ENCODE measurements at regions not wholly inside any gene's neighbourhood (a gene's known extent, or its start where the extent isn't known, plus 50 kb on each side); places are given as distances from the start of the nearest gene placed in this dataset.

GRCh38 chr7:85074-85882 lies 107.1 kb upstream of the FAM20C start:
- DNase-seq (ENCODE audit: low spot score): no peak

- DNase-seq (ENCODE audit: low spot score): no peak
Observed at GRCh38 chr7:85883-86515, 106.4 kb upstream of the FAM20C start.

- no peak for DNase-seq (ENCODE audit: low spot score)
Observed at GRCh38 chr7:86629-87028, 105.7 kb upstream of the FAM20C start.

DNA sequence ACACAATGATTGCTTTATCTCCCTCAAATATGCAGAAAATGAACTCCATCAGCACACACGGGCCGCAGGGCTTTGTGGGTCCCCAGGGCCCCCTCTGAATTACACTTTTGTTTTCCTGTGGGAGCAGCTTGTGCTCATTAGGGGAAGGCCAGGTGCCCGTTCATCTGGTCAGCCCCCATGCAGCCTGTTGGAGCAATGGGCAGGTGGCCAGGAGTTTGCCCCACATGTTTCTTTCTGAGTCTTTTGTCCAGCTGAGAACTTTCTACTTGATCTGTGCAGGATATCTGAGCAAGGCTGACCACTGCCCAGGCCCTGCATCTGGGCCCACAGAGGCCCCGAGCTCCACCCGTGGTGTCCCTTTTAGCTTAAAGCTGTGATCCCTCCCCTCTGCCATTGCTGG lies 105.3 kb upstream of the FAM20C start:
- no peak for DNase-seq (ENCODE audit: low spot score)

DNA sequence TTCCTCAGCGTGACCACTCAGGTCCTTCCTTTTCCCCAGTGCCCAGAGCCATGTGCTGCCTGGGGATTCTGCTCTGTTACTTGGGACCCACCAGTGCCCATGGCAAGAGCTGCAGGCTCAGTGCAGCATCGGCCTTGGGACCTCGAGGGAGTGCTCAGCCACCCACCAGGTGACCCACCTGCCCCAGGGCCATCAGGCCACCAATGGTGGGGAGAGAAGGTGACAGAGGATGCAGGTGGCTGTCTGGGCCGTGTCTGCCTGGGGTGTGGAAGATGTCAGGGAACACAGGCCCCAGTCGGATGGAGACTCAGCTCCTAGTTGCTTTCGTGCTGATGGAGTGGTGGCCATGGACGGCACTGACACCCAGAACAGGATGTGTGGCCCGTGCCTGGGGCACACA lies 104.7 kb upstream of the FAM20C start:
- no peak for DNase-seq (ENCODE audit: low spot score)

DNA sequence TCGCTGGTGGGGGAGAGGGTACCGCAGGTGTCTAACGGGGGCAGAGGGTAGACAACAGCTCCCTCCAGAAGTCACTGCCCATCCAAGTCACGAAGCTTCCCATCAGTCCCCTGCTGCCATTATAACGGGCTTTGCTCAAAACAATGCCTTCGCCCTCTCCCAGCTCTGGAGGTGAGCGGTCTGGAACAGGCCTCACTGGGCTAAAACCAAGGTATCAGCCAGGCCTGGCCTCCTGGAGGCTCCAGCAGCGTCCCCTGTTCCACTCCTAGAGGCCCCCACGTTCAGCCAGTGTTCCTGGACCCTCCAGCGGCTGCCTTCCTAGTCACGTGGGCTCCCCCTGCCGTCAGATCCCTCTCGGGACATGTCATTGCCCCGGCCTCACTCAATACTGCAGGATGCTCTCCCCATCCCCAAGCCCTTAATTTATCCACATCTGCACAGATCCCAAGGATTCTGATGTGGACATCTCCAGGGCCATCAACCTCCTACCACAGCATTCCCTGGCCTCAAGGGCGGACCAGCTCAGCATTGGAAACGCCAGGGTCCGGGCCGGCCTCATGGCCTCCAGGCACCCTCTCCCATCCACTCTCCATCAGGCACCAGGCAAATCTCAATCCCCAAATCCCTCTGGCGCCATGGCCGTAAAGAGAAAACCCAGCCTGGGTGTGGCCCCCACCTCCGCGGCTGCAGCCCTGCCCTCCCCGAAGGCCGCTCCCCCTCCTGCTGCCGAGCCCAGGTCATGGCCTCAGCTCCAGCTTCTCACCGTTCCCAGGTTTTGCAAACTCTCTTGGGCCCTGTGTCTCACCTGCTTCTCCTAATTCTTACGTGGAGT lies 104.1 kb upstream of the FAM20C start:
- no peak for DNase-seq (ENCODE audit: low spot score)

DNA sequence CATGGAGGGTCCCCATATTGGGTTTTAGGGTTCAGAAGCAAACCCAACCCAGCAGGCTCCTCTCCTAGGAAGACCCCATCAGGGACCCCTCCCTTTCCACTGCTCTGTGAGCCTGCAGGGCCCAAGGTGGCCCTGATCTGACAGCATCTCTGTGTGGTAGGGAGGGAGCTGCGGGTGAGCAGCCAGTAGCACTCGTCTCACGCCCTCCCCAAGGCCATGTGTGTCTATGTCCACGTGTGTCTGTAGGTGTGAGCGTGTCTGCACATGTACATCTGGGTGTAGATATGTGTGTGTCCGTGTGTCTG lies 103.5 kb upstream of the FAM20C start:
- DNase-seq (ENCODE audit: low spot score): no peak

DNA sequence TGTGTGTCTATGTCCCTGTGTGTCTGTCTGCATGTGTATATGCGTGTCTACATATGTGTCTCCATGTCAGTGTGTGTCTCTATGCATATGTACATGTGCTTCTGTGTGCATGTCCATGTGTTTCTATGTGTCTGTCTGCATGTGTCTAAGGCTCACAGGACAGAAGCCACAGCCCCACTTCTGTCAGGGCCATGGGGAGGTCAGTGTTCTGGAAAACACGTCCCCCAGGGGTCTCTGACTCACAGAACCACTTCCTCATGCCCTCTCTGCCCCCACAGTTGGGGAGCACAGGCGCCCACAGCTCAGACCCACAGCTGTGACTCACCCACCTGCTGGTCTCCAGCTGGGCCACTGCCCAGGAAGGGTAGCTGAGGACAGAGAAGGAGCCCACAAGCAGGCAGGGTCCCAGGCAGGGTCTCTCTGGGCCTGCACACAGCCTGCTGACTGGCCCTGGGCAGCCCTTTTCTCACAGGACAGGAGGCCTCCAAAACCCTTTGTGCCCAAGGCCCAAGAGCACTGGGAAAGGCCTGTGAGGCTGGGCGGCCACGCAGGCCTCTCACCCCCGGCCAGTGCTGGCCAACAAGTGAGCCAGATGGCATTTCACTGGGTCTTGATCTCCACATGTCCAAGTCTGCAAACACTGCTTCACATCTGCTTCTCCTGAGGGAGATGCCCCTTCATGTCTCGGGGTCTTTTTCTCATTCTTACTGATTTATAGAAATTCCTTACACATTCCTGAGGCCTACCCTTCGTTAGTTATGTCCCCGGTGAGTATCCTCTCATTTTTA lies 102.9 kb upstream of the FAM20C start:
- no peak for DNase-seq (ENCODE audit: low spot score)

- no peak for DNase-seq (ENCODE audit: low spot score)
Observed at GRCh38 chr7:90111-91063, 102.0 kb upstream of the FAM20C start.

DNA sequence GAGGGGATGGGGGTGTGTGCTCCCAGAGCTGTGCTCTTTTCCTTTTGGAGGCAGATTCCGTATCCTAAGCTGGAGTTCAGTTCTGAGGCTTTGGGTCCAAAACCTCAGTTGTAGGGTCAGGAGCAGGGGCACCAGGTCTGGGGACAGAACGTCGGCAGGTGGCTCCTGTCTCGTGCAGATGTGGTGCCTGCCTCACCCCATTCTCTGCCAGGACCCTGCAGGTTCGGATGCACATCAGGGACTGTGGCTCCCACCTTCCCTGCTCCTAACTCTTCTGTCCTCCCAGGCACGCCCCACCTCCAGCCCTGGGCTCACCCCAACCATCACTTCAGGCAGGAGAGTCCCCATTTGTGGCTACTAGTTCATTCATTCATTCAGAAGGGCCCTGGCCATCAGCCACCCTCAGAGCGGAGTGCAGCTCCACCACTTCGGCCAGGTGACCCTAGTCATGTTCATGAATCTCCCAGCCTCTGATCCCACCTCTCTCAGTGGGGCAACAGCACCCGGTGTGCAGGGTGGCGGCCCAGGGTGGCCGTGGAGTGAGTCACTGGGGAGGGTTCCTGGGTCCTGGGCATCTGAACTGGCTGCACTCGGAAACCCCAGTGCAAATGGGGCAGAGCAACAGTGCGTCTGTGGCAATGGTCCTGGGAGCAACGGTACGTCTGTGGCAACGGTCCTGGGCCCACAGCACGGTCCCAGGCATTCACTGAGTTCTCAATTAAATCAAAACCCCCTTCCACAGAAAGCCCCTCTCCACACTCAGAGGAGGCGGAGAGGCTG lies 100.8 kb upstream of the FAM20C start:
- DNase-seq (ENCODE audit: low spot score): no peak

- DNase-seq (ENCODE audit: low spot score): no peak
Observed at GRCh38 chr7:92231-92674, 100.1 kb upstream of the FAM20C start.

- no peak for DNase-seq (ENCODE audit: low spot score)
Observed at GRCh38 chr7:92888-93672, 99.3 kb upstream of the FAM20C start.

DNA sequence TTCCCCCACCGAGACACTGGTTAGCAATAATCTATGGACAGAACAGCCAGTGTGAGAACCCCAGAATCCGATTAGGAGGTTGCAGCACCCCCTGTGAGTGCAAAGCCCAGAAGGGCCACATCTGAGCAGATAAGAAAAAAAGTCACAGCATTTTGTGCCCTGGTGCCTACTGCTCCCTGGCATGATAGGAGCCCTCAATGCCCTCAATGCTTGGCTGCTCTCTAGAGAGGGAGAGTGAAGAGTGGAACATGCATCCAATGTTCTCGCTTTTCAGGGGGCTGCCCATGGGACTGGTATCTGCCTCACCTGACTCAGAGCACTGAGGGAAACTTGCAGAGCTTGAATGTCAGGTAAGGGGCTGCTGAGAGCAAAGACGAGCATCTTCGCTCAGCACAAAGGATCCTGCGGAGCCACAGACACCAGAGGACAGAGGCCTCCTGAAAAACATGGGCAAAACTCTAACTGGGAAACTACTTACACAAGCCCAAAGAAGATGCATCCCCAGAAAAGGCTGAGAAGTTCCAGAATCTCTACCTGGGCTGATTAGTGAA lies 98.0 kb upstream of the FAM20C start:
- DNase-seq (ENCODE audit: low spot score): no peak

DNA sequence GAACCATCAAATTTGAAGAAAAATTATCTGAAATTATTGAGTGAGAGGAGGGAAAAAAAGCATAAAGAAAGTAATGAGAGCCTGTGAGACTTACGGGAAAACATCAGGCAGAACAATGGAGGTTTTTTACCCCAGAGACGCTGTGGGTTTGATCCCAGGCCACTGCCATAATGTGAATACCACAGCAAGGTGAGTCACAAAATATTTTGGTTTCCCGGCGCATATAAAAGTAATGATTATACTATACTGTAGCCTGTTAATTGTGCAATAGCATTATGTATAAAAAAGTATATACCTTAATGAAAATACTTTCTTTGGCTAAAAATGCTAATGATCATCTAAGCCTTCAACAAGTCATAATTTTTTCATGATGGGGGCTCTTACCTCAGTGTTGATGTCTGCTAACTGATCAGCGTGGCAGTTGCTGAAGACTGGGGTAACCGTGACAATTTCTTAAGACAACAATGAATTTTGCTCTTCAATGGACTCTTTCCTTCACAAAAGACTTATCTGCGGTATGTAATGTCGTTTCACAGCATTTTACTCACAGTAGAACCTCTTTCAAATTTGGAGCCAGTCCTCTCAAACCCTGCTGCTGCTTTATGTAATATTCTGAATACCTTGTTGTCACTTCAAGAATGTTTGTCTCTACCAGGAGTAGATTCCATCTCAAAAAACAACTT lies 97.0 kb upstream of the FAM20C start:
- DNase-seq (ENCODE audit: low spot score): no peak

- no peak for DNase-seq (ENCODE audit: low spot score)
Observed at GRCh38 chr7:95863-96260, 96.5 kb upstream of the FAM20C start.

DNA sequence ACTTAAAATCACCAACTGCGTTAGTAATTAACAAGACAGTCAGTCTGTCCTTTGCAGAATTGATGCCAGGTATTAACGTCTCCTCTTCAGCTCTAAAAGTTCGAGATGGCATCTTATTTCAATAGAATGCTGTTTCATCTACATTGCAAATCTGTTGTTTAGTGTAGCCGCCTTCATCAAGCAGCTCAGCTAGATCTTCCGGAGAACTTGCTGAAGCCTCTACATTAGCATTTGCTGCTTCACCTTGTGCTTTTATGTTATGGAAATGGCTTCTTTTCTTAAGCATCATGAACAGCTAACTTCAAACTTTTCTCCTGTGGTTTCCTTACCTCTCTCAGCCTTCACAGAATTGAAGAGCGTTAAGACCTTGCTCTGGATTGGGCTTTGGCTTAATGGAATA lies 95.5 kb upstream of the FAM20C start:
- DNase-seq (ENCODE audit: low spot score): no peak

- DNase-seq (ENCODE audit: low spot score): no peak
Observed at GRCh38 chr7:97310-97841, 95.0 kb upstream of the FAM20C start.
